H9 (cell line): ENCODE measurements at regions not wholly inside any gene's neighbourhood (a gene's known extent, or its start where the extent isn't known, plus 50 kb on each side); places are given as distances from the start of the nearest gene placed in this dataset.

ENCODE experiments used
- DNase-seq: peaks from one replicate; pipeline ENCODE4 v3.0.0-alpha.2; 2017
- H2AFZ ChIP-seq: one replicate; pipeline ENCODE4 v1.6.1; 2013; ENCODE audit warnings: mild to moderate bottlenecking, low read length, control low read depth, moderate library complexity
- H2AK5ac ChIP-seq: 2 replicates; pipeline ENCODE4 v1.6.1; 2013; ENCODE audit warnings: low read length, control low read depth, mixed read lengths; ENCODE audit not compliant: insufficient read length
- H2BK120ac ChIP-seq: one replicate; pipeline ENCODE4 v1.6.1; 2013; ENCODE audit warnings: low read depth, mild to moderate bottlenecking, low read length, control low read depth, inconsistent platforms; ENCODE audit not compliant: poor library complexity, severe bottlenecking
- H2BK12ac ChIP-seq: 2 replicates; pipeline ENCODE4 v1.6.1; 2013; ENCODE audit warnings: low read length, control low read depth, mixed read lengths, low read depth; ENCODE audit not compliant: insufficient read length
- H2BK15ac ChIP-seq: 2 replicates; pipeline ENCODE4 v1.6.1; 2013; ENCODE audit warnings: low read depth, low read length, control low read depth
- H2BK20ac ChIP-seq: one replicate; pipeline ENCODE4 v1.6.1; 2013; ENCODE audit warnings: low read depth, mild to moderate bottlenecking, low read length, control low read depth, inconsistent platforms; ENCODE audit not compliant: poor library complexity, severe bottlenecking
- H2BK5ac ChIP-seq: 2 replicates; pipeline ENCODE4 v1.6.1; 2013; ENCODE audit warnings: low read length, control low read depth, mixed read lengths; ENCODE audit not compliant: insufficient read length
- H3K14ac ChIP-seq: 2 replicates; pipeline ENCODE4 v1.6.1; 2013; ENCODE audit warnings: low read length, control low read depth; ENCODE audit not compliant: insufficient read depth
- H3K18ac ChIP-seq: 2 replicates; pipeline ENCODE4 v1.6.1; 2013; ENCODE audit warnings: low read depth, mild to moderate bottlenecking, mixed read lengths, low read length, control low read depth; ENCODE audit not compliant: insufficient read length
- H3K23ac ChIP-seq: 2 replicates; pipeline ENCODE4 v1.6.1; 2013; ENCODE audit warnings: low read length, control low read depth, mixed read lengths, low read depth; ENCODE audit not compliant: insufficient read length
- H3K23me2 ChIP-seq: 2 replicates; pipeline ENCODE4 v1.6.1; 2013; ENCODE audit warnings: low read depth, mild to moderate bottlenecking, mixed read lengths, low read length, control low read depth; ENCODE audit not compliant: insufficient read length, poor library complexity, severe bottlenecking
- H3K27ac ChIP-seq: 2 replicates; pipeline ENCODE4 v1.5.1; 2013; ENCODE audit warnings: low read length, control low read depth, mixed read lengths, low read depth; ENCODE audit not compliant: insufficient read length
- H3K27me3 ChIP-seq: 2 replicates; pipeline ENCODE4 v1.6.1; 2013; ENCODE audit warnings: low read length, control low read depth, inconsistent platforms; ENCODE audit not compliant: insufficient read depth
- H3K4ac ChIP-seq: 2 replicates; pipeline ENCODE4 v1.6.1; 2013; ENCODE audit warnings: low read depth, mild to moderate bottlenecking, control low read depth, inconsistent platforms, low read length, moderate library complexity
- H3K4me1 ChIP-seq: 2 replicates; pipeline ENCODE4 v1.6.1; 2013; ENCODE audit warnings: low read length, control low read depth, inconsistent platforms; ENCODE audit not compliant: insufficient read depth
- H3K4me2 ChIP-seq: 2 replicates; pipeline ENCODE4 v1.6.1; 2013; ENCODE audit warnings: low read length, control low read depth, mixed read lengths; ENCODE audit not compliant: insufficient read length, insufficient read depth
- H3K56ac ChIP-seq: 2 replicates; pipeline ENCODE4 v1.6.1; 2013; ENCODE audit warnings: low read depth, mild to moderate bottlenecking, mixed read lengths, low read length, control low read depth; ENCODE audit not compliant: insufficient read length
- H3K79me1 ChIP-seq: 2 replicates; pipeline ENCODE4 v1.6.1; 2013; ENCODE audit warnings: low read depth, mild to moderate bottlenecking, moderate library complexity, low read length, control low read depth, inconsistent platforms; ENCODE audit not compliant: insufficient read depth, poor library complexity, severe bottlenecking
- H3K79me2 ChIP-seq: 2 replicates; pipeline ENCODE4 v1.6.1; 2013; ENCODE audit warnings: low read length, control low read depth, inconsistent platforms; ENCODE audit not compliant: insufficient read depth
- H3K9ac ChIP-seq: 2 replicates; pipeline ENCODE4 v1.6.1; 2013; ENCODE audit warnings: low read length, control low read depth, mixed read lengths; ENCODE audit not compliant: insufficient read length; ENCODE audit errors: extremely low read depth
- H3K9me3 ChIP-seq: one replicate; pipeline ENCODE4 v1.6.1; 2013; ENCODE audit warnings: low read depth, low read length, inconsistent platforms; ENCODE audit not compliant: control insufficient read depth
- H3T11ph ChIP-seq: one replicate; pipeline ENCODE4 v1.6.1; 2013; ENCODE audit warnings: mild to moderate bottlenecking, low read length, control low read depth, inconsistent platforms
- H4K20me1 ChIP-seq: one replicate; pipeline ENCODE4 v1.6.1; 2013; ENCODE audit not compliant: control insufficient read depth, insufficient read length, insufficient read depth
- H4K5ac ChIP-seq: 2 replicates; pipeline ENCODE4 v1.6.1; 2013; ENCODE audit warnings: low read depth, mild to moderate bottlenecking, mixed read lengths, low read length, control low read depth; ENCODE audit not compliant: insufficient read length
- H4K8ac ChIP-seq: replicated peaks from 2 replicates; pipeline ENCODE4 v1.6.1; 2013; ENCODE audit warnings: low read length, control low read depth, mixed read lengths, low read depth; ENCODE audit not compliant: insufficient read length
- H4K91ac ChIP-seq: 2 replicates; pipeline ENCODE4 v1.6.1; 2013; ENCODE audit warnings: low read depth, mild to moderate bottlenecking, moderate library complexity, mixed read lengths, low read length, control low read depth; ENCODE audit not compliant: insufficient read length
- H3K27ac Mint-ChIP-seq, 3 experiments: 2 replicates in 2 of 3; 3 replicates in 1 of 3; pipeline ENCODE4 v1.8.0; 2020 to 2021; ENCODE audit warnings: mixed read lengths in 3 of 3, mild to moderate bottlenecking in 1 of 3, moderate library complexity in 1 of 3
- H3K27me3 Mint-ChIP-seq: 2 replicates; pipeline ENCODE4 v1.8.0; 2021; ENCODE audit warnings: low read depth, mild to moderate bottlenecking, moderate library complexity, mixed read lengths
- H3K36me3 Mint-ChIP-seq, 3 experiments: 2 replicates in 2 of 3; 3 replicates in 1 of 3; pipeline ENCODE4 v1.8.0; 2020 to 2021; ENCODE audit warnings: low read depth in 3 of 3, mixed read lengths in 3 of 3; ENCODE audit not compliant: insufficient read depth in 1 of 3
- H3K4me1 Mint-ChIP-seq, 2 experiments: 2 replicates each; pipeline ENCODE4 v1.8.0; 2020; ENCODE audit warnings: mixed read lengths in 2 of 2
- H3K4me3 Mint-ChIP-seq, 2 experiments: 2 replicates in 1 of 2; 3 replicates in 1 of 2; pipeline ENCODE4 v1.8.0; 2020 to 2021; ENCODE audit warnings: mild to moderate bottlenecking in 2 of 2, mixed read lengths in 2 of 2, moderate library complexity in 1 of 2
- H3K9me3 Mint-ChIP-seq, 2 experiments: 2 replicates in 1 of 2; 3 replicates in 1 of 2; pipeline ENCODE4 v1.8.0; 2020; ENCODE audit warnings: mild to moderate bottlenecking in 2 of 2, mixed read lengths in 2 of 2, moderate library complexity in 1 of 2
- TF ChIP-seq, protein P1 (sequence below): fragments of 200-600 bp; sonication (generic); conservative IDR thresholded peaks from 3 replicates; pipeline ENCODE4 v1.8.0; 2021; ENCODE audit warnings: antibody characterized with exemption, mild to moderate bottlenecking

DNA sequence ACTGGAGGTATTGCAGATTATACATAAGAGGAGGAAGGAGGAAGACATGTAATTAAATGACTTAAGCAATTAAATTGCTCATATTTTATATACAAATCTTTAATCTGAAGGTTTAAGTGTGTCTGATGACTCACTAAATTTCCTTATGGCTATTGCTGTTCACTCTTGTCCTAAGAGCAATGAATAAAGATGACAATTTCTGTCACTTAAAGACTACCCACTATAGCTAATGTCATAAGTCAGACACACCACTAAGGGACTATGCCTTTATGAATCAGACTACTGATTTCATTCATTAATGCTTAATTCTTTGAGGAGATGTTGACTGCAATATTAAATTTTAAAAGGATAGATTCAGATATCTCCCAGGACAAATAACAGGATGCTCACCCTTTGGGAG is 1514.7 kb downstream of the PCDH18 start:
- no peaks in the 10 kb centered on the region for H3K27me3 Mint-ChIP-seq
- no peak overlapping the region for H3K9ac ChIP-seq

More for the DNA sequence above, 1514.7 kb downstream of the PCDH18 start:
- H2AFZ ChIP-seq = no peak overlapping the region
- no peak overlapping the region for H2AK5ac ChIP-seq
- no peak overlapping the region for H3K23ac ChIP-seq
- H4K91ac ChIP-seq = no peak overlapping the region
- no peak for DNase-seq
- no peak overlapping the region for H3K4me3 Mint-ChIP-seq
- H4K5ac ChIP-seq = no peak overlapping the region
- no peaks in the 10 kb centered on the region for H3K79me2 ChIP-seq
- H3K79me1 ChIP-seq = no peaks in the 10 kb centered on the region
- H3K4me2 ChIP-seq = no peak overlapping the region
- peaks cover 0 to 3% (median 0%) of the 10 kb centered on the region in 3 experiments; a peak in 2 of 7 replicates for H3K36me3 Mint-ChIP-seq
- H3K14ac ChIP-seq = no peak overlapping the region
- no peak overlapping the region for H3K27ac ChIP-seq
- H3K9me3 Mint-ChIP-seq = peaks cover 2% of the 10 kb centered on the region in 2 experiments; a peak in 2 of 5 replicates
- no peak overlapping the region for H3K56ac ChIP-seq
- H3K4ac ChIP-seq = no peak overlapping the region
- no peak overlapping the region for H2BK5ac ChIP-seq
- no peak overlapping the region for H2BK15ac ChIP-seq
- H4K8ac ChIP-seq = no peak overlapping the region
- H2BK12ac ChIP-seq = no peak overlapping the region
- TF ChIP-seq, protein P1, sequence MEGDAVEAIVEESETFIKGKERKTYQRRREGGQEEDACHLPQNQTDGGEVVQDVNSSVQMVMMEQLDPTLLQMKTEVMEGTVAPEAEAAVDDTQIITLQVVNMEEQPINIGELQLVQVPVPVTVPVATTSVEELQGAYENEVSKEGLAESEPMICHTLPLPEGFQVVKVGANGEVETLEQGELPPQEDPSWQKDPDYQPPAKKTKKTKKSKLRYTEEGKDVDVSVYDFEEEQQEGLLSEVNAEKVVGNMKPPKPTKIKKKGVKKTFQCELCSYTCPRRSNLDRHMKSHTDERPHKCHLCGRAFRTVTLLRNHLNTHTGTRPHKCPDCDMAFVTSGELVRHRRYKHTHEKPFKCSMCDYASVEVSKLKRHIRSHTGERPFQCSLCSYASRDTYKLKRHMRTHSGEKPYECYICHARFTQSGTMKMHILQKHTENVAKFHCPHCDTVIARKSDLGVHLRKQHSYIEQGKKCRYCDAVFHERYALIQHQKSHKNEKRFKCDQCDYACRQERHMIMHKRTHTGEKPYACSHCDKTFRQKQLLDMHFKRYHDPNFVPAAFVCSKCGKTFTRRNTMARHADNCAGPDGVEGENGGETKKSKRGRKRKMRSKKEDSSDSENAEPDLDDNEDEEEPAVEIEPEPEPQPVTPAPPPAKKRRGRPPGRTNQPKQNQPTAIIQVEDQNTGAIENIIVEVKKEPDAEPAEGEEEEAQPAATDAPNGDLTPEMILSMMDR = no peak
- no peak overlapping the region for H3T11ph ChIP-seq
- H3K18ac ChIP-seq = no peak overlapping the region
- no peaks in the 10 kb centered on the region for H3K27me3 ChIP-seq
- H3K4me1 Mint-ChIP-seq = peaks cover 8% of the 10 kb centered on the region in 2 experiments; a peak in 2 of 4 replicates
- H4K20me1 ChIP-seq = no peaks in the 10 kb centered on the region
- no peaks in the 10 kb centered on the region for H3K9me3 ChIP-seq
- H3K4me1 ChIP-seq = peaks cover 4% of the 10 kb centered on the region; the same call in 1 of the 2 replicates
- H2BK20ac ChIP-seq = no peak overlapping the region
- H3K27ac Mint-ChIP-seq = no peak overlapping the region
- H3K23me2 ChIP-seq = no peaks in the 10 kb centered on the region
- no peak overlapping the region for H2BK120ac ChIP-seq
